Stimulated activated CD4-positive, alpha-beta T cell treated with anti-CD3 and anti-CD28 coated beads, TNF-alpha, amount 100 ng/mL, for 48 hours (primary cell): ENCODE measurements at regions not wholly inside any gene's neighbourhood (a gene's known extent, or its start where the extent isn't known, plus 50 kb on each side); places are given as distances from the start of the nearest gene placed in this dataset.
"Not testable (repeated sequence)": the region's sequence is repeated elsewhere in the genome, so short reads cannot be mapped to it uniquely, and the experiment has no call there.

Experiments
- DNase-seq, 3 donors: peaks; one replicate each; pipeline ENCODE4 v3.0.0-alpha.2; 2020; ENCODE audit warnings: low read depth in 3 of 3

- no peak for DNase-seq
These were observed 109.9 kb downstream of the UTRN start for GRCh38 chr6:144395014-144395413.

DNA sequence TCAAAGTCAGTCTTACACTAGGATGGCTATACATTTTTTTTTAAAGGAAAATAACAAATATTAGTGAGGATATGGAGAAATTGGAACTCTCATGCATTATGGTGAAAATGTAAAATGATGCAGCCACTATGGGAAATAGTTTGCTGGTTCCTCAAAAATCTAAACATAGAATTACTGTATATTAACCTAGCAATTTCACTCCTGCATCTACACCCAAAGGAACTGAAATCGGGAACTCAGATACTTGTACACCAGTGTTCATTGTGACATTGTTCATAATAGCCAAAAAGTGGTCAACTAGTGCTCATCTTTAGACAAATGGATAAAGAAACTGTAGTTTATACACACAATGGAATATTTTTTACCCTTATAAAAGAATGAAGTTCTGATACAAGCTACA lies 110.7 kb downstream of the UTRN start:
- no peak for DNase-seq

GRCh38 chr6:144397141-144397540 lies 112.0 kb downstream of the UTRN start:
- DNase-seq = no peak

GRCh38 chr6:144400321-144400720 lies 115.2 kb downstream of the UTRN start:
- DNase-seq = no peak

- no peak for DNase-seq
These were observed 116.9 kb downstream of the UTRN start for GRCh38 chr6:144401736-144402733.

GRCh38 chr6:144402750-144403149 lies 117.6 kb downstream of the UTRN start:
- no peak for DNase-seq

GRCh38 chr6:144405163-144405562 lies 120.0 kb downstream of the UTRN start:
- no peak for DNase-seq

DNA sequence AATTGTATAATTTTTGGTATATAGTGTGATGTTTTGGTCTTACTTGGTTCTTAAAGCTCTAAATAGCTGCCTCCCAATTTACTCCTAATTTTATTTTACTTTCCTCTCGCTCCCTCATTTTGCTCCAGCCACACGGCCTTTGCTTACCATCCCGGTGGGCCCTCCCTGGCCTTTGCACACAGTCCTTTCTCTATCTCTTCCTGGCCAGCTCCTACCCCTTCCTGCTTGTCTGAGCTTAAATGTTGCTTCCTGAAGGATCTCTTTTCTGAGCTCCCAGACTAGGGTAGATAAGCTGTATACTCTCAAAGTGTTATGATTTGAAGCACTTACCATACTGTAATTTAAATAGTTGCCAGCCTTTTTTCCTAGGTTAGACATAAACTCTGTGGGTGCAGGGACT lies 121.7 kb downstream of the UTRN start:
- no peak for DNase-seq

DNA sequence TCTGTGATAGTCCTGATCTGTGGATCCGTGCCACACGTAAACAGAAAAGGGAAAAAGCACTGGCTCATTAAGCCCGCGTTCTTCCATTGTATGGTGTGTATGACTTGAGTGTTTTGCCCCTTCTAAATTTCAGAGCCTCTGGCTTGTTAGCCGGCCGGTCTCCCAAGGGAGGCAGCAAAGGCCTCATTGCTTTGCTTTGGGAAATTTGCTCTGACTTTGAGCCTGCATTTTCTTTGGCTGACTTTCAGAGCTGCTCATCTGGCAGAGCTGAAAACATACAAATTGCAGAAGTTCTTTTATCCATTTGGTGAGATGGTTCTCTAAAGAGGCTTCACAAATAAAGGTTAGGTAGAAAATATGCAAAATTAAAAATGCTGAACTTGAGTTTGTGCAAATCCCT lies 123.0 kb downstream of the UTRN start:
- DNase-seq = no peak

DNA sequence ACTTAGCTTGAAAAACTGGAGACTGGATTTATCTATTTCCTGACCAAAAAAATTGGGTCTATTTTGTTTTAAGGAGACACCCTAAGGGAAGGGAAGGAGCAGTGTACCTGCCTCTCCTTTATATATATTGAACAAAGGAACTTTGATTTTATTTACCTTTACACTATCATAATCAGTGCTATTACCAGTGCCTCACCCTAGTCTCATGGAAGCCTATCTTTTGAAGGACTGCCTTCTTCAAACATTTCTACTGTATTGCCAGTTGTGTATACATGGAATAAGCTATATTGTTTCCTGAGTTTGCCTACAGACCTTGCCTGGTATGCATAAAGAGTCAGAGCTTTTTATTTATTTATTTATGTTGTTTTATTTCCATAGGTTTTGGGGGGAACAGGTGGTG lies 124.9 kb downstream of the UTRN start:
- DNase-seq = no peak

- DNase-seq = not testable (repeated sequence)
These were observed 125.4 kb downstream of the UTRN start for GRCh38 chr6:144410574-144410973.

DNA sequence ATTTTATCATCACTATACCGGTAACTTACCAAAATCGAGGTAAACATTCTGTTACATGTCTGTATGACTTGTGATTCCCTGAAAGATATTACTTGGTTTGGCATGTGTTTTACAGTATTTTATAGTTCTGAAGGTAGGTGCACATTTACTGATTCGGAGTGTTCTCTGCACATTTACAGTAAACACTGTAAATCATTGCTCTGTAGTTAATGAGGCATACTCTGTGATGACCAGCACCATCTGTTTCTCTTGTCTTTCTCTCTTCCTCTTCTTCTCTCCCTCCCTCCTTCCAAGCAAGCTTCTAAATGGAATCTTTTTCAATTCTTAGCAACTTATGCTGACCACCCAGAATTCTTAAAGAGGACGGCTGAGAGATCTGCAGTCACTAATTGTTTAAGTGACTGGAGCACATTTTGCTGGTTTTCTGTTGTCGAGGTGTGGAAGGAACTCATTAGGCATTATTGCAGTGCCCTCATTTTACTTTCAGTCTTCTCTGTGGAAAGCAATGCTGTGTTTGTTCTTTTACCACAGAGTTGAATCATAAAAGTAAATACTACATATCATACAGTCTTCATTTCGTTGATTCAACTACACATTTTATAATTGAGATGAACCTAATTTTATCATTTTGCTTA lies 126.5 kb downstream of the UTRN start:
- no peak for DNase-seq

GRCh38 chr6:144413418-144413817 lies 128.3 kb downstream of the UTRN start:
- DNase-seq = no peak

DNA sequence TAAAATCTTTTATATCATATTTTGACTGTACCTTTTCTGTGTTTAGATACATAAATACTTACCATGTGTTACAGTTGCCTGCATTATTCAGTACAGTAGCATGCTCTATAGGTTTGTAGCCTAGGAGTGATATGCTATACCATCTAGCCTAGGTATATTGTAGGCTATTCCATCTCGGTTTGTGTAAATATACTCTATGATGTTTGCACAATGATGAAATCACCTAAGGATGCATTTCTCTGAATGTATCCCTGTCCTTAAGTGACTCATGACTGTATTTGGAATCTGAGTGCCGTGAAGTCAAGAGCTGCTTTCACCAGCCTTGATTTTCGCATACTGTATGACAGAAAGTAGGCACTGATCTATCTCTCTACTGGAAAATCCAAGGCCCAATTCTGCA lies 129.9 kb downstream of the UTRN start:
- DNase-seq = no peak

DNA sequence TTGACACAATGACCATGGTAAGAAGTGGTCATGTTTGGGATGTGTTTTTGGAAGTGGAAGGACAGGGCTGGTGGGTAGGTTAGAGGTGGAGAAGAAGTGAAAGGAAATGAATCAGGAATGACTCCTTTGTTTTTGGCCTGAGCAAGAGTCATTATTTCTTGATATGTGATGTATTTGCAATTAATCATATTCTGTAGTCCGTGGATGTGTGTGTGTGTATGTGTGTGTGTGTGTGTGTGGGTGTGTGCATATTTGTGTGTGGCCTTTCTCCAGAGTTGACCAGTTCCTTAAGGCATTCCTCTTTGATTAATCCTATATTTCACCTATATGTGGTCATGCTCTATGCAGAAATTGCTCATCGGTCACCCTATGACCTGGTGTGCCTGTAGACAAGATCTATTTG lies 130.7 kb downstream of the UTRN start:
- DNase-seq = no peak

- DNase-seq = no peak
These were observed 131.1 kb downstream of the UTRN start for GRCh38 chr6:144416244-144416643.

DNA sequence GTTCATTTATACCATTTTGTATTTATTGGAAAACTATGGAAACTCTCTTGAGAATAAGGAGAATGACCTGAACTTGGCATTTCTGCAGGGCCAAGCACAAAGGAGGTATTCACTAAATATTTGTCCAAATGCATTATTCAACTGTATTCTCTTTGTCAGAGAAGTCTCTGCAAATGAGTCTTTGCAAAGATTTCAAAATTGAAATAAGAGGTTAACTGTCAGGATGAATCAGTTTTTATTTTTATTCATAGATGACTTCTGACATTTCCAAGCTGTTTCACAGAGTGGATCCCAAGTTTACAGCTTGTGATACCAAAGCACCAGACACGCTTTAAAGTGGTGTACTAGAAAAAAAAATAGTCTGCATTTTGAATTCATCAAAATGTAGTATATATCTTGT lies 131.6 kb downstream of the UTRN start:
- no peak for DNase-seq

GRCh38 chr6:144417681-144418080 lies 132.5 kb downstream of the UTRN start:
- no peak for DNase-seq

- DNase-seq = no peak
These were observed 133.9 kb downstream of the UTRN start for GRCh38 chr6:144418959-144419545.

- no peak for DNase-seq
These were observed 138.0 kb downstream of the UTRN start for GRCh38 chr6:144423167-144423566.

- DNase-seq = no peak
These were observed 144.6 kb downstream of the UTRN start for GRCh38 chr6:144429753-144430152.

DNA sequence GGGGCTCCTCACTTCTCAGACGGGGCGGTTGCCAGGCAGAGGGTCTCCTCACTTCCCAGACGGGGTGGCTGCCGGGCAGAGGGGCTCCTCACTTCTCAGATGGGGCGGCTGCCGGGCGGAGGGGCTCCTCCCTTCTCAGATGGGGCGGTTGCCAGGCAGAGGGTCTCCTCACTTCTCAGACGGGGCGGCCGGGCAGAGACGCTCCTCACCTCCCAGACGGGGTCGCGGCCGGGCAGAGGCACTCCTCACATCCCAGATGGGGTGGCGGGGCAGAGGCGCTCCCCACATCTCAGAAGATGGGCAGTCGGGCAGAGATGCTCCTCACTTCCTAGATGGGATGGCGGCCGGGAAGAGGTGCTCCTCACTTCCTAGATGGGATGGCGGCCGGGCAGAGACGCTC lies 148.3 kb downstream of the UTRN start:
- DNase-seq = not testable (repeated sequence)
